T-helper 1 cell treated with Interleukin-12 subunit alpha and Interleukin-12 subunit beta and Interleukin-4 antibody, amounts not matched to agents 30 μg/mL and 1 μg/mL, for 36 hours (primary cell): ENCODE measurements at regions not wholly inside any gene's neighbourhood (a gene's known extent, or its start where the extent isn't known, plus 50 kb on each side); places are given as distances from the start of the nearest gene placed in this dataset.
"Not testable (repeated sequence)": the region's sequence is repeated elsewhere in the genome, so short reads cannot be mapped to it uniquely, and the experiment has no call there.

Source experiments
- H3K27ac Mint-ChIP-seq: one replicate; pipeline ENCODE4 v1.8.0; 2021; ENCODE audit warnings: mild to moderate bottlenecking, mixed read lengths
- H3K27me3 Mint-ChIP-seq: one replicate; pipeline ENCODE4 v1.8.0; 2021; ENCODE audit warnings: low read depth, mixed read lengths
- H3K36me3 Mint-ChIP-seq: one replicate; pipeline ENCODE4 v1.8.0; 2021; ENCODE audit warnings: low read depth, mixed read lengths
- H3K4me1 Mint-ChIP-seq: one replicate; pipeline ENCODE4 v1.8.0; 2021; ENCODE audit warnings: low read depth, mixed read lengths
- H3K4me3 Mint-ChIP-seq: one replicate; pipeline ENCODE4 v1.8.0; 2021; ENCODE audit warnings: mild to moderate bottlenecking, moderate library complexity, mixed read lengths
- H3K9me3 Mint-ChIP-seq: one replicate; pipeline ENCODE4 v1.8.0; 2021; ENCODE audit warnings: mixed read lengths

DNA sequence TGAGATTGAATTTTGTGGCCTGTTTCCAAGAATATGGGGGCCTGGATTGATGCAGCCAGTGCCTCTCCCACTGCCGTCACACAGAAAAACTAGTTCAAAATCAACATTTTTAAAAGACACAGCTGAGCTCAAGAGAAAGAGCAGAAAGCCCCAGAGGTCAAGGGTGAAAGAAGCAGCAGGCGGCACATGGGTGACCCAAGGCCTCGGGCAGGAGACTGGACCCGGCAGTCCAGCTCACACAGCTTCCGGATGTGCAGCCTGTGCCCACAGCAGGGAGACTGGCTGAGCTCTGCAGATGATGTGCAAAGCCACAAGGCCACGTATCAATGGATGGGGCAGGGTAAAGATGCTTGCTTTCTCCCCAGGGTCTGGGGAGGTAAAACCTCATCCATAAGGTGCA lies 50.4 kb upstream of the RNF32 start:
- Mint-ChIP-seq H3K4me3 (no peak overlapping the region), H3K27me3 (peaks cover 27% of the 10 kb centered on the region), H3K36me3 (no peaks in the 10 kb centered on the region), H3K9me3 (peaks cover 19% of the 10 kb centered on the region), H3K27ac (no peak overlapping the region), H3K4me1 (no peaks in the 10 kb centered on the region)

DNA sequence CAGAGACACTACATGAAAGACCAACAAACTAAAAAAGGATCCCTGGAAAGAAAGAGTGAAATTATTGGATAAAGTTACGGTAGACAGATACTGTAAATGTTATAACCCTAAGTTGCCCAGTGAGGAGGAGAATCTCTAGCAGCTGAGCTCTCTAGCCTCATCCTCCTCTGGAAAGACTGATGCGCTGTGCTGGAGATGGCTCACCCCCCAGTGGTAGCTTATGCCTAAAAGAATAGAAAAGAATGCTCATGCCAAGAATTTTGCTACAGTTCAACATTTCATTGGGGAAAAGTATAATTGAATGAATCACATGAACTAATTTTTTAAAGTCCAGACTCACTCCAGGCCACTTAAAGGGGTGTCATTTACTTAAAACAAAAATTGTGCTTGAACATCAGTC lies 50.8 kb upstream of the RNF32 start:
- Mint-ChIP-seq H3K27ac (no peak overlapping the region), H3K4me1 (no peaks in the 10 kb centered on the region), H3K9me3 (peaks cover 19% of the 10 kb centered on the region), H3K36me3 (no peaks in the 10 kb centered on the region), H3K27me3 (peaks cover 31% of the 10 kb centered on the region), H3K4me3 (no peak overlapping the region)

DNA sequence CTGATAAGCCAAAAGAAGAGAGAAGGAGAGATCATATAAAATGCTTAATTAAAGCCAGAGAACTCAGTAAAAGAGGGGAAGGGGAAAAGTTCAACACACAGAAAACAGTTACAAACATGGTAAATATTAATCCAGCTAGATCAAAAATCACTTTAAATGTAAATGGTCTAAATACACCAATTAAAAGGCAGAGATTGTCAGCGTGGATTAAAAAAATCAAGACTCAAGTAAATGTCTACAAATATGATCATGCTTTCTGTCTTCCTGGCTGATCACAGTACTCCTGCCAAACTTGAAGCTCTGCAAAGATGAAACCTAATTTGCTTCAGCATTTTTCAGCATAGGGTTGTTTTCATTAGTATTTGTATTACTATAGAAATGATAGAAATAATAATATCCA lies 54.6 kb upstream of the RNF32 start:
- peaks cover 4% of the 10 kb centered on the region for H3K9me3 Mint-ChIP-seq
- H3K36me3 Mint-ChIP-seq, result no peaks in the 10 kb centered on the region
- no peak overlapping the region for H3K27ac Mint-ChIP-seq
- H3K27me3 Mint-ChIP-seq, result peaks cover 30% of the 10 kb centered on the region
- H3K4me1 Mint-ChIP-seq, result peaks cover 7% of the 10 kb centered on the region
- H3K4me3 Mint-ChIP-seq, result no peak overlapping the region

DNA sequence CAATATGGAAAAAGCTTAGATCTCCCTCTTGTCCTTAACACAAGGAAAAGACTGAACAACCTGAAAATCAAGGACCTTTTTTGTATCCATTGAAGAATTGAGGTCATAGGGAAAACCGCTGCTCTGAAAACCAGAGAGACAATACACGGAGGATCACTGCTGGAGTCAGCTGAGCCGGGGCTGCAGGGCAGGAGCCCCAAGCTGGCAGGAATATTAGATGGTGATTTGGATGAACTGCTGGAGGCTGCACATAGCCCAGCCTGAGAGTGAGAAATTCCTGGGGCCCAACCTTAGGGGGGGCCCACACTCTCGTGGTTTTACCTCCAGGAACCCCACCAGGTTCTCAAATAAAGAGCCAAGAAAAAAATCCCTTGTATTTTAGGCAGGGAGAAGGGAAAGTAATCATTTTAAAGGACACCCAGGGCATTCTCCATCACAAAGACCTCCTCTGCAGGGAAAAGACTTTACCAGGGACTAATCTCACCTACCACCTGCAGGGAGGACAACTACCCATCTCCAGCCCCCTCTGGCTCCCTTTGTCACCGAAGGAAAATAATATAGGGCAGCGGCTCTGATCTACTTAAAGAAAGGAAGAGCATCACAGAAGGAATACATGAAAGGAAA lies 55.4 kb upstream of the RNF32 start:
- Mint-ChIP-seq H3K9me3 (peaks cover 4% of the 10 kb centered on the region), H3K4me1 (peaks cover 9% of the 10 kb centered on the region), H3K27me3 (peaks cover 34% of the 10 kb centered on the region), H3K4me3 (no peak overlapping the region), H3K27ac (no peak overlapping the region), H3K36me3 (no peaks in the 10 kb centered on the region)

DNA sequence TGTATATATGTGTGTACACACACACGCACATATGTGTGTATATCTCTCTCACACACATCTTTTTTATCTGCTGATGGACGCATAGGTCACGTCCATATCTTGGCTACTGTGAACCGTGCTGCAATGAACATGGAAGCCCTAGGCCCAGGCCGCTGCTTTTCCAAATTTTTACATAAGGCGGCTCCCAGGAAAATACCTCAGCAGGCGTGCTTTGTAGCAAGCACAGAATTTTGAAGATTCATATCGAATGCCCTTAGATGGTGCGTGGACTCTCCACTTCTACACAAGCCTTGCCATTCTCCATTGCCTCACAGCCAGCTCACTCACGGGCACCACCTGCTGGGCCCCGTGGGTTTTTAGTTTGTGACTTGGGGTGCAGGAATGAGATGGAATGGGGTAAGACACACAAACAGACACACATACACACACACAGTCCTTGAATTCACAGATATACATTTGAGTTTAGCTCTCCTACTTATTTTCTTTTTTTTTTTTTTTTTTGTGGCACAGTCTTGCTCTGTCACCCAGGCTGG lies 57.9 kb upstream of the RNF32 start:
- Mint-ChIP-seq H3K27me3 (peaks cover 32% of the 10 kb centered on the region), H3K27ac (no peak overlapping the region), H3K9me3 (peaks cover 4% of the 10 kb centered on the region), H3K4me3 (no peak overlapping the region), H3K36me3 (no peaks in the 10 kb centered on the region), H3K4me1 (peaks cover 9% of the 10 kb centered on the region)

DNA sequence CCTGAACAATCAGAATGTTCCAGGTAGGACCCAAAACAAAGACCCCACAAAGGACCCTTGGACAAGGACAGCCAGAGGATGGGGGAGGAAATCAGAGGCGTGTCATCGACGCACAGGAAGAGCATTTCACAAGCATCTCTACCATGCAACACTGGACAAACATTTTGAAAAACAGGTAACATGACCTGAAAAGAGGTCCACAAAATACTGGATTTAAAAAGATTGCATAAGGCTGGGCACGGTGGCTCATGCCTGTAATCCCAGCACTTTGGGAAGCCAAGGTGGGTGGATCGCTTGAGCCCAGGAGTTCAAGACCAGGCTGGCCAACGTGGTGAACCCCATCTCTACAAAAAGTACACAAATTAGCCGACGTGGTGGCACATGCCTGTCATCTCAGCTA lies 60.5 kb upstream of the RNF32 start:
- peaks cover 9% of the 10 kb centered on the region for H3K4me1 Mint-ChIP-seq
- H3K27ac Mint-ChIP-seq, result no peak overlapping the region
- H3K27me3 Mint-ChIP-seq, result peaks cover 26% of the 10 kb centered on the region
- H3K4me3 Mint-ChIP-seq, result no peak overlapping the region
- no peaks in the 10 kb centered on the region for H3K9me3 Mint-ChIP-seq
- no peaks in the 10 kb centered on the region for H3K36me3 Mint-ChIP-seq

DNA sequence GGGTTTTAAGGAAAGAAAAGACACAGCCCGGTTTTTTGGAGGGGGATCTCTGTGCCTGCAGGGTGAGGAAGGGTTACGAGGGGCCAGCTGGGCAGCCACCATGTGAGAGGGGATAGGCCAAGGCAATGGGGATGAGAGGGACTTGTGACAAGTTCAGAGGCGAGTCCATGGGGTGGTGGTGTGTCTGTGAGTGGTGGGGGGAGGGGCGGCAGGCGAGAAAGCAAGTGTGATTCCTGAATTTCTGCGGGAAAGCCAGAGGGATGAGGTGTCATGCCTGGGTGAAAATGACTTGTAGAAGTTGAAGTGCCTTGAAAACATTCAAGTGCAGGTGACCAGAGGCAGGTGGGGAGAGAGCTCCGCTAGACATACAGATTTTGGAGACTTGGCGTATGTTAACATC lies 61.0 kb upstream of the RNF32 start:
- no peak overlapping the region for H3K27ac Mint-ChIP-seq
- H3K9me3 Mint-ChIP-seq, result no peaks in the 10 kb centered on the region
- H3K36me3 Mint-ChIP-seq, result no peaks in the 10 kb centered on the region
- H3K4me3 Mint-ChIP-seq, result no peak overlapping the region
- H3K4me1 Mint-ChIP-seq, result peaks cover 9% of the 10 kb centered on the region
- peaks cover 28% of the 10 kb centered on the region for H3K27me3 Mint-ChIP-seq

DNA sequence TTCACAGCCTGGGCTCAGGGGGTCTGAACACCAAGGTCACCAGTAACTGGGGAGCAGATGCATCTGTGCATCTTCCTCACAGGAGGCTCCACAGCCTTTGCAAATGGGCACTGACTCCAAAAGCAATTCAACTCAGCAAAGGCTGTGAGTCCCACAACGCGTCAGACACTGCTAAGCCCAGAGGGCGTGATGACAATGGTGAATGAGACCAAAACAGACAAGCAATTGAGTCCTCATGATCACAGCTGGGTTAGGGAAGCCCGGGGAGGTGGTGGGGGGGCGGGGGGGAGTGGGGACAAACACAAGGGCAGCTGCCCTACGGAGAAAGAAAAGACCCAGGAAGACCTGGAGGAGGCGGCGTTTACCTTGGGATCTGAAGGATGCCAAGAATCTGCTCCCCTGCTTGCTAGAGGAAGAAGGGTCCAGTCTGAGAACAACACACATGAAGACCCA lies 61.6 kb upstream of the RNF32 start:
- Mint-ChIP-seq H3K4me3 (no peak overlapping the region), H3K36me3 (no peaks in the 10 kb centered on the region), H3K27me3 (peaks cover 33% of the 10 kb centered on the region), H3K9me3 (no peaks in the 10 kb centered on the region), H3K4me1 (peaks cover 9% of the 10 kb centered on the region), H3K27ac (no peak overlapping the region)

DNA sequence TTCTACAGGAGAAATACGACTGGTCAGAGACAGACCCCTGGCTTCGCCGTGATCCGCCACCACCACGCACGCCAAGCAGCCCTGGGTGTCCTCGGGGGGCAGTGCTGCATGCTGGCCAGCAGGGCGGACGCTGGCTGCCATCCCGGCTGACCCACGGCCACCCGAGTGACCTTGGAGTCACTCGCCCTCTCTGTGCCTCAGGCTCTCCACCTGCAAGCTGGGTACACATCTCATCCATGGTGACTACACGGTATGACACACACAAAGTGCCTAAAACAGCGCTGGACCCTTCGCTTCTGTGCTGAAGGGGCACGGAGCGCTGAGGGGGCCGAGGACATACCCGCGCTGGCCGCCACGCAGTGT lies 62.0 kb upstream of the RNF32 start:
- peaks cover 36% of the 10 kb centered on the region for H3K27me3 Mint-ChIP-seq
- no peak overlapping the region for H3K4me3 Mint-ChIP-seq
- H3K27ac Mint-ChIP-seq, result no peak overlapping the region
- H3K36me3 Mint-ChIP-seq, result no peaks in the 10 kb centered on the region
- peaks cover 9% of the 10 kb centered on the region for H3K4me1 Mint-ChIP-seq
- H3K9me3 Mint-ChIP-seq, result no peaks in the 10 kb centered on the region

DNA sequence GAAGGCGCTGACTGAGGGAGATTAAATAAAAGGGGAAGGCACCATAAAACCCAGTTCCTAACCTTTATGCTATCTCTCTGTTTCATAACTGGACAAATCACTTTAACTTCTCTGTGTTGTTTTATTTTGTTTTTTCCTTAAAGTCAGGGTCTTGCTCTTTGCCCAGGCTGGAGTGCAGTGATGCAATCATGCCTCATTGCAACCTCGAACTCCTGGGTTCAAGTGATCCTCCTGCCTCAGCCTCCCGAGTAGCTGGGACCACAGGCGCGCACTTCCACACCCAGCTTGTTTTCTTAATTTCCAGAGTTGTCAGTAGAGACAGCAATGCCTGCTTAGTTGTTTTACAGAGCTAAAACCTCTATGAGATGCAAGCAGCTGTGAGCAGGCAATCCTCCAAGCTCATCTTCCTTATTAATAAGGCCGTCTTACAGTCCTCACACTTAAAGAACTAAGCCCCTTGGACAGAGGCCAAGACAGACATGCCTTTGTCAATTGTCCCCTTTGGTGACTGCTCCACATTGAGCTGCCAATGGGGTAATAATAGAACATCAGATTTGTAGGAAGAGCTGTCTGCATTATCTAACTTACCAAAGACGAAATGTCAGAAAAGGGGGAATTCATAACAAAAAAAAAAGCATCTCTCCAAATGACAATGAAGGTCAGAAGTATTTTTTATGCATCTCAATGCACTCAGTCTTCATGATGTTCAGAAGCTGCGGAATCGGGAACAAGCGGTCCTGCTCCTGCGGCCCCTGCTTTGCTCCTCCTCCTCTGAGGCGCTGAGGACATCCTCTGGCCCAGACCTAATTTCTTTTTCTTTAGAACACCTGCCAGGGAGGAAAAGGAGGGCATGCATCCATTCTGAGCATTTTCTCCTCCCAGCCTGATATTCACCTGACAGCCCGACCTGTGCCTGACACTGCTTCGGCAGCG lies 62.7 kb upstream of the RNF32 start:
- Mint-ChIP-seq H3K4me3 (no peak overlapping the region), H3K27ac (no peak overlapping the region), H3K4me1 (peaks cover 9% of the 10 kb centered on the region), H3K27me3 (peaks cover 42% of the 10 kb centered on the region), H3K36me3 (no peaks in the 10 kb centered on the region), H3K9me3 (no peaks in the 10 kb centered on the region)

DNA sequence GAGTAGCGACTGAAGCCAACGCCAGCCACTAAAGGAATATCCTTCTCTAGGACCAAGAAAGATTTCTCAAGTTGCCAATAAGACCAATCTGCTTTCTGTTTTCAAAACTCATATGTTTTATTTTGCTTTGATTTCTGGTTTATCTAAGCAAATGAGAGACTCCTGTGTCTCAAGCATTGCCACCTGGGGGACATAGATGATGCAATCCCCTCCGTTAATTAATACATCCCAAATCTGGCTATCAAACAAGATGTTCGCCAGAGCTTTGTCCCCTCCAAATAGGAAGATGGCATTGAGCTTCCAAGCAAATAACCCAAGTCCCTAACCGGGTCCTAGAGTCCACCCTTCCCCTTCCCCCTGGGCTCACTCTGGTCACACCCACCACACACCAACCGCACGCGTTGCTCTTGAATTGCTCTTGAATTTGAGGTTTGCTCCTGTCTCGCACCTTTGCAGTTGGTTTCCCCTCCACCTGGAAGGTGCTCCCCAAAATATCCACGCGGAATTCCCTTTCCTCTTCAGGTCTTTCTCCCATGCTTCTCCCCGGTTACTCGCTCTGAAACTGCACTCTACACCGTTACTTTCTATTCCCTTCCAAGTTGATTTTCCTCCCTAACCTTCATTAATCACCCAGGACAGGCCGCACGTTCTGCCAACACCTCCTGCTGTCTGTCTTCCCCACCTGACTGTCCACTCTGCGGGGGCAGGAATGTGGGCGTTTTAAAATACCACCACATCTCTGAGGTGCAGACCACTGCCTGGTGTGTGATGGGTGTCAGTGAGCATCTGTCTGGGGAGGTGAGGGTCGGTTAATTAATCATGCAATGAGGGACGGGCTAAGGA lies 64.1 kb upstream of the RNF32 start:
- Mint-ChIP-seq H3K36me3 (no peaks in the 10 kb centered on the region), H3K9me3 (no peaks in the 10 kb centered on the region), H3K4me1 (peaks cover 4% of the 10 kb centered on the region), H3K27ac (no peak overlapping the region), H3K27me3 (peaks cover 44% of the 10 kb centered on the region), H3K4me3 (no peak overlapping the region)

DNA sequence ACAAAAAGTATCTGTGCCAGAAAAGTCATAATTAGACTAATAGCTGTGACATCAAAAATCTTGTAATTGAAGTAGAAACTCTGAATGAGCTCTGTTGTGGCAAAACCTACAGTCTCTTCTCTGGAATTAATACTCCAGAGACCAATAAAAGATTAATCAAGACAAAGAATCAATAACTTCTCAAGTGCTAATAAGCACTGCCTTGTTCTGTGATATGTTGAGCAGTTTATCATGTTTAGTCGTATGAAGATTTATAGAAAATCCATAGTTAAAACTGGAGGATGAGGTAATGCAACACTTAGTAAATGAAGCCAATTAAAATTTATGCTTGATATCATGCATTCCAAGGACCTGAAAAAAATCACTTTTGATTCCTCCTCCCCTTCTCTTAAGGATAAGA lies 72.3 kb upstream of the RNF32 start:
- Mint-ChIP-seq H3K4me3 (no peak overlapping the region), H3K27ac (no peak overlapping the region), H3K9me3 (peaks cover 28% of the 10 kb centered on the region)

DNA sequence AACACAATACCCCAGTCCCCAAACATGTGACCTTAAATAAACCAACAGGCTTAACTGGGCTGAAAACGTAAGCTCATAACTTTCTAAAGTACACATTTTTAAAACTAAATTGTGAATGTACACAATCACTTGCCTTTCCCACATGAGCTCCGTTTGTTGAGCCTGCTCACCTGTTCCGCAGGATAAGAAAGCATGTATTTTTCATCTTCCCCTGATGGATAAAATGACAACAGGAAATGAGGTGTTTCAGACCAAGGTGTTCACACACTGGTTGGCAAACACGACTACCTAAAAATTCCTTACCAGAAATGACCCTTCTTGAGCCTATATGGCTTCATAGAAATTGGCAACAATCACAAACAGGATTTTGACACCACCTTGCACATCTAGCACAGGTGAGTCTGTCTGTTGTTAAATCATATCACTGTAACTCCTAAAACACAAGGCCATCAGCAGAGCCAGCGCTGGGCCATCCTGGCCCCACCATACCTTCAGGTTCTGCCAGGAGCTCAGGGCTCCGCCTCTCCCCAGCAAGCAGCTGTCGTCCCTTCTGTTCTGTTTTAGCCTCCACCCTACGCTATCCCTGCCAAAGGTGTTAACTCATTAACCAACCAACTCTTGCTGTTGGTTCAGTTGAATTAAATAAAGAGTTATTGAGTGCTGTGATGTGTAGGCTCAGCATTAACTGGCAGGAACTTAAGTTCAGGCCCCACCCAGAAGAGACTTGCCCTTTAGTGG lies 73.6 kb upstream of the RNF32 start:
- Mint-ChIP-seq H3K4me1 (no peaks in the 10 kb centered on the region), H3K9me3 (peaks cover 28% of the 10 kb centered on the region), H3K27me3 (peaks cover 6% of the 10 kb centered on the region), H3K27ac (no peak overlapping the region), H3K36me3 (no peaks in the 10 kb centered on the region), H3K4me3 (no peak overlapping the region)

More for the DNA sequence above, 72.3 kb upstream of the RNF32 start:
- Mint-ChIP-seq H3K36me3 (no peaks in the 10 kb centered on the region), H3K27me3 (peaks cover 8% of the 10 kb centered on the region), H3K4me1 (no peaks in the 10 kb centered on the region)

DNA sequence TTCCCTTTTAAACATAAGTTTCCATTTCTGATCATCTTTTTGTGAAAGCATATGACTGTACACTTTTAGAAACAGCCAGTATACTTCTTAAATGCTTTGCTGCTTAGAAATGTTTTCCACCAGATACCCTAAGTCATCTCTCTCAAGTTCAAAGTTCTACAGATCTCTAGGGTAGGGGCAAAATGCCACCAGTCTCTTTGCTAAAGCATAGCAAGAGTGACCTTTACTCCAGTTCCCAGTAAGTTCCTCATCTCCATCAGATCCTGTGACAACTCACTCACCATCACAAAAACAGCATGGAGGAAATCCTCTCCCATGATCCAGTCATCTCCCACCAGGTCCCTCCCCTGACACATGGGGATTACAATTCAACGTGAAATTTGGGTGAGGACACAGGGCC lies 75.6 kb upstream of the RNF32 start:
- H3K4me3 Mint-ChIP-seq, H3K4me1 Mint-ChIP-seq, H3K36me3 Mint-ChIP-seq, H3K27ac Mint-ChIP-seq: not testable (repeated sequence)
- Mint-ChIP-seq H3K9me3 (peaks cover 28% of the 10 kb centered on the region), H3K27me3 (peaks cover 17% of the 10 kb centered on the region)
